ENCODE measurements at regions not wholly inside any gene's neighbourhood (a gene's known extent, or its start where the extent isn't known, plus 50 kb on each side); places are given as distances from the start of the nearest gene placed in this dataset.

- Histone ChIP-seq H3K4me1 (ENCODE audit: low read depth) (no peaks in the 10 kb centered on the region), H3K9me3 (no peaks in the 10 kb centered on the region), H3K4me3 (no peak overlapping the region), H3K36me3 (ENCODE audit: low read depth) (no peaks in the 10 kb centered on the region)
- intact Hi-C loops (cut with DNase I, micrococcal nuclease): no loop called here
- ATAC-seq: no peak
- no peak for DNase-seq
- no peak for TF ChIP-seq CTCF (IDR thresholded peaks at IDR 0.05)
Measured at GRCh38 chr6:90877616-90878015, 290.7 kb upstream of the MAP3K7 start.

DNA sequence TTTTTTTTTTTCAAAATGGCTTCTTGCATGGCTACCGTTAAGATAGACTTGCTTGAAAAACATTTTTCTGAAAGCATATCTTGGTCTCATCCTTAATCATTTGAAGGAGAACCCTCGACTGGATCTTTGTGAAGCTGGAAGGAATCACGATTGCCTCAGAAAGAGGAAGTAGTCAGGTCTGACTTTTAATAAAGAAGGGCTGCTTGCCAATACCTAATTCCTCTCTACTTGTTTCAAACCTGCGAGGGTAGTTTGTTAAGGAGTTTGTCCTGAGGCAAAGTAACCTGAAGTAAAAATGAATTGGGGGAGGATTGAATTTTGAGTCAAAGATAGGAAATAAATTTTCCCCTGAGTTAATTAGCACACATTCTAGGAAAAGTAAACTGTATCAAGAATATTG, 288.1 kb upstream of the MAP3K7 start:
- H3K36me3 ChIP-seq (ENCODE audit: low read depth): no peaks in the 10 kb centered on the region
- no peak for ATAC-seq
- TF ChIP-seq CTCF (IDR thresholded peaks at IDR 0.05): no peak
- no peaks in the 10 kb centered on the region for H3K4me1 ChIP-seq (ENCODE audit: low read depth)
- no peaks in the 10 kb centered on the region for H3K9me3 ChIP-seq
- no peak for DNase-seq
- H3K4me3 ChIP-seq: no peak overlapping the region
- intact Hi-C loops (cut with DNase I, micrococcal nuclease): no loop called here

GRCh38 chr6:90872981-90873380, 286.1 kb upstream of the MAP3K7 start:
- Histone ChIP-seq H3K4me3 (no peak overlapping the region), H3K9me3 (no peaks in the 10 kb centered on the region), H3K4me1 (ENCODE audit: low read depth) (no peaks in the 10 kb centered on the region), H3K36me3 (ENCODE audit: low read depth) (no peaks in the 10 kb centered on the region)
- intact Hi-C loops (cut with DNase I, micrococcal nuclease): no loop called here
- DNase-seq: no peak
- ATAC-seq: no peak
- TF ChIP-seq CTCF (IDR thresholded peaks at IDR 0.05): no peak

DNA sequence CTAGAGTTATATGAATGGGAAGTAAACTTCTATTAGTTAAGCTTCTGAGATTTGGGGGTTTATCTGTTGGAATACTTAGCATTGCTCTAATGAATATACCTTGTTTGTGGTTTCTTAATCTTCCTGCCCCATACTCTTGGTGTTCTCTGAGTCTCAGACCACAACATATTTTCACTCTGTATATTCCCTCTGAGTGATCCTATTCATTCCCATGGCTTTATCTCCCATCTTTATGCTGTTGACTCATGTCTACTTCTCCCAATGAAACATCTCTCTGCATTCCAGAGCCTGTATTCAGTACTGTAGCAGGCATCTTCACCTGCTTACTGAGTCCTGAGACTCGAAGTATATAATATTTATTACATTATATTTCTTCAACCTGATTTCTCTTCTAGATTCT, 283.7 kb upstream of the MAP3K7 start:
- TF ChIP-seq CTCF (IDR thresholded peaks at IDR 0.05): no peak
- Histone ChIP-seq H3K4me1 (ENCODE audit: low read depth) (no peaks in the 10 kb centered on the region), H3K9me3 (no peaks in the 10 kb centered on the region), H3K4me3 (no peak overlapping the region), H3K36me3 (ENCODE audit: low read depth) (no peaks in the 10 kb centered on the region)
- DNase-seq (no peak), ATAC-seq (no peak)
- intact Hi-C loops (cut with DNase I, micrococcal nuclease): no loop called here

GRCh38 chr6:90868656-90869055, 281.8 kb upstream of the MAP3K7 start:
- TF ChIP-seq CTCF (IDR thresholded peaks at IDR 0.05): no peak
- Histone ChIP-seq H3K9me3 (no peaks in the 10 kb centered on the region), H3K36me3 (ENCODE audit: low read depth) (no peaks in the 10 kb centered on the region), H3K4me3 (no peak overlapping the region), H3K4me1 (ENCODE audit: low read depth) (no peaks in the 10 kb centered on the region)
- ATAC-seq: no peak
- intact Hi-C loops (cut with DNase I, micrococcal nuclease): no loop called here
- DNase-seq: no peak

DNA sequence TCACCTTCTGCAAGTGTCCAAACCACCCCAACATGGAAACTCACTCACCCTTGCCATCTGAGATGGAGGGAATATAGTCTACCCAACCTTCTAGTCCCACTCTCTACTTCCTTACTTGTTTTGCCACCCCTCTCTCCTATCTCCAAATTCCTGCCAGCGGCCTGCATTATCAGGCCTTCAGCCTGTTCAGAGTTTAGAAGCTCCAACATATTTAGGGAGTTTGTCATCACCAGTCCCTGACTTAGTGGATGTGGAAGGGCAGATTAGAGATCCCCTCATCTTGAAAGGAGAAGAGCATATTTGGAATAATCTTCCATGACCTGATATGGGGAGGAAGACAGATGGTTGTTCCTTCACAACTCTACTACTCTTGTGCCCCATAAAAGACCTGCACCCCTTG, 281.4 kb upstream of the MAP3K7 start:
- no peak for TF ChIP-seq CTCF (IDR thresholded peaks at IDR 0.05)
- no peaks in the 10 kb centered on the region for H3K9me3 ChIP-seq
- ATAC-seq (no peak), DNase-seq (no peak)
- no peaks in the 10 kb centered on the region for H3K4me1 ChIP-seq (ENCODE audit: low read depth)
- no peaks in the 10 kb centered on the region for H3K36me3 ChIP-seq (ENCODE audit: low read depth)
- intact Hi-C loops (cut with DNase I, micrococcal nuclease): no loop called here
- no peak overlapping the region for H3K4me3 ChIP-seq
